Stimulated activated CD4-positive, alpha-beta T cell treated with anti-CD3 and anti-CD28 coated beads, Interleukin-4, amount 100 ng/mL, for 24 hours (primary cell): ENCODE measurements at regions not wholly inside any gene's neighbourhood (a gene's known extent, or its start where the extent isn't known, plus 50 kb on each side); places are given as distances from the start of the nearest gene placed in this dataset.
"Not testable (repeated sequence)": the region's sequence is repeated elsewhere in the genome, so short reads cannot be mapped to it uniquely, and the experiment has no call there.

ENCODE experiments used
- DNase-seq: peaks from one replicate; pipeline ENCODE4 v3.0.0-alpha.2; 2020

- no peak for DNase-seq
Measured at GRCh38 chrX:110519906-110520452, 161.3 kb downstream of the RTL9 start.

GRCh38 chrX:110520652-110521051, 162.0 kb downstream of the RTL9 start:
- not testable (repeated sequence) for DNase-seq

DNA sequence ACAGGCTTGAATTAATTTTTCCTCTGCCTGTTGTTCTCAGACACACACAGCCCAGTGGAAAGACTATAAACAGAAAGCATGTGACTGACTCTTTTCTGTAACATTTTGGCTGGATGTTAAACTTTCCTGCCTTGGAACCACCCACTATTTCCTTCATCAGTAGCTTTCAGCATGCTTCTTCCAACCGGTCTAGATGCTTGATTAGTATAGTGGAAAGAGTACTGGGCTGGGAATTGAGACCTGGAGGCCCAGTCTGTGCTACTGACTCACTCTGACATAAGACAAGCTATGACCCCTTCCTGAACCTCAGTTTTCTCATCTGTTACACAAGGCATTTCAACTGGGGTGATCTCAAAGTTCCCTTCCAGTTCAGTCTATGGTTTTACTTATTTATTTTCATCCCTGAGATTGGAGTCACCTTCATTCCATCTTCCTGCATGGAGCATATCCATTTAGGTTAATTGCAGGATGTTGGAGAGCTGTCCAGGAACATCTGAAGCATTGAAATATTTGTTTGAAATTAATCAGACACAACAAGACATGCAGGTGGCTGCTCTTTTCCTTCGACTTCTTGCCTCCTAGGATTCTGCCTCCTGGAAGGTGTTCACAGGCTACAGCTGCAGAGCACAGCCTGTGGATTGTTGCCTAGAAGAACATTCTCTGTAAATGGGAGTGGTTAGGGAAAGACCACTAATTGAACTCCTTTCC, 173.4 kb downstream of the RTL9 start:
- DNase-seq = no peak

GRCh38 chrX:110532581-110532931, 173.9 kb downstream of the RTL9 start:
- DNase-seq = no peak

- DNase-seq = no peak
Measured at GRCh38 chrX:110536816-110537215, 178.2 kb downstream of the RTL9 start.

GRCh38 chrX:110541266-110541665, 182.6 kb downstream of the RTL9 start:
- no peak for DNase-seq

- not testable (repeated sequence) for DNase-seq
Measured at GRCh38 chrX:110550854-110551253, 192.2 kb downstream of the RTL9 start.

GRCh38 chrX:110557864-110558263, 199.2 kb downstream of the RTL9 start:
- no peak for DNase-seq

- no peak for DNase-seq
Measured at GRCh38 chrX:110558406-110558805, 199.8 kb downstream of the RTL9 start.

GRCh38 chrX:110561034-110561433, 202.4 kb downstream of the RTL9 start:
- no peak for DNase-seq

- no peak for DNase-seq
Measured at GRCh38 chrX:110563282-110563681, 204.6 kb downstream of the RTL9 start.

DNA sequence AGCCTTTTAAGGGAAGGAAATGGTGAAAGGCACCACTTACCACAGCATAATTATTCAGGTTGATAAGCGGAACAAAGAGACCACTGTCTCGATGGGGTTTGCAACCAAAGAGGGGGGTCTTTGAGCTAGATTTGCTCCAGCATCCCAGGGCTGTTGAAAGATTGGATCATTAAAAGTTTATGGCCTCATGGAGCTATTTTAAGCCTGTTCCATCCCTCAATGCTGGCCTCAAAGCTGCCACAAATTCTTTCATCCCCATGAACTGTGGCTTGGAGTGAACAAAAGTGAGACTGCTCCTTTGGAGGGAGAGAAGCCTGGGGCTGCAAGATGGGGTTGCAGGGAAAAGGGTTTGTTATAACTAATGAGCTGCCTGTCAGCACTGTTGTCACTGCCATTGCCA, 209.8 kb downstream of the RTL9 start:
- DNase-seq = no peak

GRCh38 chrX:110569506-110569905, 210.9 kb downstream of the RTL9 start:
- DNase-seq = no peak

- no peak for DNase-seq
Measured at GRCh38 chrX:110578270-110578669, 217.3 kb downstream of the CHRDL1 start.

DNA sequence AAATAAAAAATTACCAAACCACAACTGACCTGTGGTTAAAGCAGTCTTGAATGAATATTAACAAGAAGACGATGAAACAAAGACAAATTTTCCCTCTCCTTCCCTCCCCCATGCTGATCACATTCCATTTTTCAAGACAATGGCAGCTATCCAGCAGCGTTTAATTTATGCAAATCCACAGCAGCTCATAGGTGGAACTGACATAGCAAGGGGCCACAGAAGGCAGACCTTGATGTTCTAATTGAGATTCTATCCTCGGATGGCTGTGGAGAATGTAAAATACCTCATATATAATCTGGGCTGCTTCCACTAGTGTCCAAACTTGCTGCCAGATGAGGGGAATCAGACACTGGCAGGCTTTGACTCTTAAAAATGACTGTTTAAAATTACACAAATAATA, 211.5 kb downstream of the CHRDL1 start:
- no peak for DNase-seq

GRCh38 chrX:110588164-110588563, 207.5 kb downstream of the CHRDL1 start:
- no peak for DNase-seq

GRCh38 chrX:110588853-110589252, 206.8 kb downstream of the CHRDL1 start:
- no peak for DNase-seq

GRCh38 chrX:110600745-110601310, 194.8 kb downstream of the CHRDL1 start:
- no peak for DNase-seq

DNA sequence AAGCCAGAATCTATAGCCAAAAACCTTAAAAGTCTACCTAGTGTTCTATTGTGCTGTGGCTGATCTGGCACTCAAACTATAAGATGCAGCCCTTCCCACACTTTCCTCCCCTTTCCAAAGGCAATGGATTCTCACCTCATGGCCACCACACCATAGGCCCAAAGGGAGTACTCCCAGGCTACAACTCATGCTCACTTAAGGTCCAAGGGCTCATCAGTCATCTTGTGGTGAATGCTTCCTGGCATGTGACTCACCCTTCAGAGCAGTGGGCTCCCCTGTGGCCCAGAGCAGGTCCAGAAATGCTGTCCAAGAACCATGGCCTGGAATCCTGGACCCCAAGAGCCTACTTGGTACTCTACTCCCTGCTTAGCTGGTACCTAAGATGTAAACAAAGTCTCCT, 181.0 kb downstream of the CHRDL1 start:
- DNase-seq = no peak
